Stomach (tissue), 8 donors: ENCODE measurements at regions not wholly inside any gene's neighbourhood (a gene's known extent, or its start where the extent isn't known, plus 50 kb on each side); places are given as distances from the start of the nearest gene placed in this dataset.
"Not testable (repeated sequence)": the region's sequence is repeated elsewhere in the genome, so short reads cannot be mapped to it uniquely, and the experiment has no call there.

Experiments
- DNase-seq, 2 donors: peaks; one replicate each; pipeline versions ENCODE4 v3.0.0 to v3.0.0-alpha.2; 2013 to 2019
- H3K27ac ChIP-seq, 5 donors: fragments of 200-600 bp in 4 of 5; sonication (generic) in 4 of 5; one replicate each; pipeline ENCODE4 v1.5.1; 2013 to 2019; ENCODE audit warnings: mild to moderate bottlenecking in 1 of 5, moderate library complexity in 1 of 5
- H3K27me3 ChIP-seq, 3 donors: fragments of 200-600 bp; sonication (generic); one replicate each; pipeline ENCODE4 v1.5.1; 2017 to 2019; ENCODE audit warnings: mixed run types in 1 of 3
- H3K36me3 ChIP-seq, 4 donors: fragments of 200-600 bp; sonication (generic); 1 replicate in 3 of 4; 2 replicates in 1 of 4; pipeline ENCODE4 v1.5.1; 2016 to 2019
- H3K4me1 ChIP-seq, 4 donors: fragments of 200-600 bp; sonication (generic); one replicate each; pipeline ENCODE4 v1.5.1; 2016 to 2019
- H3K4me3 ChIP-seq, 4 donors: fragments of 200-600 bp; sonication (generic) in 3 of 4; one replicate each; pipeline ENCODE4 v1.5.1; 2016 to 2019; ENCODE audit warnings: mild to moderate bottlenecking in 1 of 4
- H3K9me3 ChIP-seq, 4 donors: fragments of 200-600 bp; sonication (generic); one replicate each; pipeline ENCODE4 v1.5.1; 2016 to 2019
- CTCF ChIP-seq, 7 experiments: fragments of 450-650 bp in 4 of 7; fragments of 200-600 bp in 3 of 7; sonication (generic) in 3 of 7; IDR thresholded peaks; one replicate each; pipeline ENCODE4 v1.5.1; 2016 to 2019; ENCODE audit warnings: antibody characterized with exemption in 7 of 7, control low read depth in 2 of 7, mild to moderate bottlenecking in 1 of 7
- EP300 ChIP-seq: sonication (generic); formaldehyde crosslinking; IDR thresholded peaks from one replicate; pipeline ENCODE4 v1.6.1; 2017; ENCODE audit warnings: antibody characterized with exemption
- POLR2A ChIP-seq, 4 donors: fragments of 450-650 bp; IDR thresholded peaks; one replicate each; pipeline ENCODE4 v1.6.1; 2016; ENCODE audit warnings: antibody characterized with exemption in 4 of 4, control low read depth in 2 of 4, mild to moderate bottlenecking in 1 of 4, moderate library complexity in 1 of 4
- POLR2AphosphoS5 ChIP-seq, 3 donors: sonication (generic); formaldehyde crosslinking; IDR thresholded peaks; one replicate each; pipeline ENCODE4 v1.6.1; 2016; ENCODE audit warnings: antibody characterized with exemption in 3 of 3
- WGBS, 5 donors: extraction: QIAGEN DNeasy Blood & Tissue Kit in 3 of 5; methylation state at CpG; one replicate each; pipeline versions ENCODE4 v1.1.5 to v1.1.7; 2013 to 2018; 5-methylcytosine and 5-hydroxymethylcytosine counted together
- intact Hi-C: fragments of 100-400 bp; cut with DNase I; formaldehyde crosslinking; loops from one replicate; pipeline ENCODE4 v1.15.1; 2023; ENCODE audit warnings: low total_unique reads
- donor health status: healthy with polysubstance abuse.
- donor health status: Bipolar disorder and iron deficiency.
- donor health status: healthy.

- 87 to 92% (median 90%) methylated on average over 2 of the region's 2 CpGs for whole genome bisulfite sequencing, 5 donors
- Histone ChIP-seq H3K36me3 (no peaks in the 10 kb centered on the region), H3K4me3 (no peak overlapping the region), H3K27ac (no peak overlapping the region), H3K27me3 (no peaks in the 10 kb centered on the region), H3K9me3 (no peaks in the 10 kb centered on the region), H3K4me1 (no peaks in the 10 kb centered on the region)
- no peak for DNase-seq
- intact Hi-C loops: no loop called here
- TF ChIP-seq POLR2AphosphoS5 (IDR thresholded peaks at IDR 0.05) (no peak), EP300 (no peak), CTCF (IDR thresholded peaks at IDR 0.05) (no peak), POLR2A (IDR thresholded peaks at IDR 0.05) (no peak)
These were observed 1430.1 kb upstream of the SEL1L start for GRCh38 chr14:82963756-82964155.

GRCh38 chr14:82987502-82988124 lies 1454.0 kb upstream of the SEL1L start:
- Histone ChIP-seq H3K27me3 (no peaks in the 10 kb centered on the region), H3K4me3 (no peak overlapping the region), H3K27ac (no peak overlapping the region), H3K36me3 (no peaks in the 10 kb centered on the region), H3K4me1 (no peaks in the 10 kb centered on the region), H3K9me3 (no peaks in the 10 kb centered on the region)
- intact Hi-C loops: no loop called here
- WGBS, 5 donors: 70 to 82% (median 76%) methylated on average over 5 of the region's 5 CpGs
- no peak for DNase-seq
- TF ChIP-seq POLR2A (IDR thresholded peaks at IDR 0.05): no peak
- no peak for TF ChIP-seq CTCF (IDR thresholded peaks at IDR 0.05)

- H3K27me3 ChIP-seq, DNase-seq, H3K4me3 ChIP-seq, H3K36me3 ChIP-seq, intact Hi-C loops, H3K9me3 ChIP-seq, H3K27ac ChIP-seq, H3K4me1 ChIP-seq: not testable (repeated sequence)
- WGBS, 5 donors: 89 to 93% (median 89%) methylated on average over 8 of the region's 8 CpGs
These were observed 1460.9 kb upstream of the SEL1L start for GRCh38 chr14:82994547-82994946.

GRCh38 chr14:82999802-83000201 lies 1466.1 kb upstream of the SEL1L start:
- DNase-seq: peak in 1 of 2 donors; percentile 5
- H3K36me3 ChIP-seq: no peaks in the 10 kb centered on the region
- no peaks in the 10 kb centered on the region for H3K4me1 ChIP-seq
- intact Hi-C loops: no loop called here
- no peaks in the 10 kb centered on the region for H3K9me3 ChIP-seq
- H3K4me3 ChIP-seq: no peak overlapping the region
- TF ChIP-seq EP300: no peak
- TF ChIP-seq POLR2A (IDR thresholded peaks at IDR 0.05): no peak
- TF ChIP-seq CTCF (IDR thresholded peaks at IDR 0.05): peak in 3 of 7 experiments; percentile 12 to 29 (median 25)
- no peak overlapping the region for H3K27ac ChIP-seq
- no peaks in the 10 kb centered on the region for H3K27me3 ChIP-seq

GRCh38 chr14:83004456-83005006 lies 1470.9 kb upstream of the SEL1L start:
- TF ChIP-seq POLR2AphosphoS5 (IDR thresholded peaks at IDR 0.05): no peak
- H3K9me3 ChIP-seq: peaks cover 0 to 14% (median 4%) of the 10 kb centered on the region in 4 donors
- H3K27me3 ChIP-seq: no peaks in the 10 kb centered on the region
- no peak overlapping the region for H3K27ac ChIP-seq
- H3K4me1 ChIP-seq: no peaks in the 10 kb centered on the region
- intact Hi-C loops: no loop called here
- no peaks in the 10 kb centered on the region for H3K36me3 ChIP-seq
- 42 to 51% (median 48%) methylated on average over 2 of the region's 2 CpGs for WGBS, 5 donors
- DNase-seq: no peak
- no peak overlapping the region for H3K4me3 ChIP-seq
